C4-2B (cell line): ENCODE measurements at regions not wholly inside any gene's neighbourhood (a gene's known extent, or its start where the extent isn't known, plus 50 kb on each side); places are given as distances from the start of the nearest gene placed in this dataset.

ENCODE experiments used
- ZFX ChIP-seq: fragments of 450-650 bp; IDR thresholded peaks from 2 replicates; pipeline ENCODE4 v1.6.1; 2017
- TF ChIP-seq, protein P1 (sequence below): fragments of 450-650 bp; conservative IDR thresholded peaks from 2 replicates; pipeline ENCODE4 v1.5.1; 2017; ENCODE audit warnings: mild to moderate bottlenecking

DNA sequence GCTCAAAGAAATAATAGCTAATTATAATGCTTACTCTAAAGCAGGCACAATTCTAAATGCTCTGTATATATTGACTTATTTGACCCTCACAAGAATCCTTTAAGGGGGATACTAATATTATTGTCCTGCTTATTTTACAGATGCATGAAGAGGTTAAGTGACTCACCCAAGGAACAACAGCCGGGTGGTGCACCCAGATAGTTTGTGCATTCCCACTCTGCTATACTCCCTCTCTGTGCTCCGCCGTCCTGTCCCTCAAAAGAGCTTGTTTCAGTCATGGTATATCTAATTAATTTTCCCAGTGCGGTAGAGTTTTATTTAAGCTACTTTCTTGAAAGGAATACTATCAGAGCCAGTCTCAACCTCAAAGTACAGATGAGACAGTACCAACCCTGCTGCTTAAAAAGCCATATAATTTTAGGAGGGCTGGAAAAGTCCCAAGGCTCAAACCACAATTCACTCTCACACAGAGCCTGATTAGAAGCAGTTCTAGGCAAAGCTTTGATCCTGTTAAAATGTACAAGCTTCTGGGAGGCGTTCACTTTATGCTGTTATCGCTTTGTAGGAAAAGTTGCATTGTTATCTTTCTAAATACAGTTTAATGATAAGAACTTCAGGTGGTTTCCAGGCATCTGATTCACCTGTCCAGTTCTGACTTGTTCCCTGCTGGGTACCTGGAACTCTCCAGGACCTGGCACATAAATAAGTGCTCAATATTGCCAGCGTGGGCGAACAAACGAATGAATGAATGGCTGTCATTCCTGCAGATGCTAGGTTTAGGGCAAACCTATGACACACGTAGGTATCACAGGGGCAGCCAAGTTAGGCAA is 261.5 kb upstream of the KLF14 start:
- TF ChIP-seq, protein P1, sequence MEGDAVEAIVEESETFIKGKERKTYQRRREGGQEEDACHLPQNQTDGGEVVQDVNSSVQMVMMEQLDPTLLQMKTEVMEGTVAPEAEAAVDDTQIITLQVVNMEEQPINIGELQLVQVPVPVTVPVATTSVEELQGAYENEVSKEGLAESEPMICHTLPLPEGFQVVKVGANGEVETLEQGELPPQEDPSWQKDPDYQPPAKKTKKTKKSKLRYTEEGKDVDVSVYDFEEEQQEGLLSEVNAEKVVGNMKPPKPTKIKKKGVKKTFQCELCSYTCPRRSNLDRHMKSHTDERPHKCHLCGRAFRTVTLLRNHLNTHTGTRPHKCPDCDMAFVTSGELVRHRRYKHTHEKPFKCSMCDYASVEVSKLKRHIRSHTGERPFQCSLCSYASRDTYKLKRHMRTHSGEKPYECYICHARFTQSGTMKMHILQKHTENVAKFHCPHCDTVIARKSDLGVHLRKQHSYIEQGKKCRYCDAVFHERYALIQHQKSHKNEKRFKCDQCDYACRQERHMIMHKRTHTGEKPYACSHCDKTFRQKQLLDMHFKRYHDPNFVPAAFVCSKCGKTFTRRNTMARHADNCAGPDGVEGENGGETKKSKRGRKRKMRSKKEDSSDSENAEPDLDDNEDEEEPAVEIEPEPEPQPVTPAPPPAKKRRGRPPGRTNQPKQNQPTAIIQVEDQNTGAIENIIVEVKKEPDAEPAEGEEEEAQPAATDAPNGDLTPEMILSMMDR, result no peak
- TF ChIP-seq ZFX, result no peak
